NCI-H2227 (cell line): ENCODE measurements at regions not wholly inside any gene's neighbourhood (a gene's known extent, or its start where the extent isn't known, plus 50 kb on each side); places are given as distances from the start of the nearest gene placed in this dataset.

Experiments
- DNase-seq: peaks from one replicate; lab custom pipeline; 2025; ENCODE audit not compliant: unreplicated experiment; lab: John Stamatoyannopoulos, UW

- no peak for DNase-seq
These were observed 192.1 kb upstream of the RGMB start for GRCh38 chr5:98581112-98581997.

GRCh38 chr5:98583586-98583985, 189.9 kb upstream of the RGMB start:
- DNase-seq, result no peak

- DNase-seq, result no peak
These were observed 187.7 kb upstream of the RGMB start for GRCh38 chr5:98585661-98586310.

DNA sequence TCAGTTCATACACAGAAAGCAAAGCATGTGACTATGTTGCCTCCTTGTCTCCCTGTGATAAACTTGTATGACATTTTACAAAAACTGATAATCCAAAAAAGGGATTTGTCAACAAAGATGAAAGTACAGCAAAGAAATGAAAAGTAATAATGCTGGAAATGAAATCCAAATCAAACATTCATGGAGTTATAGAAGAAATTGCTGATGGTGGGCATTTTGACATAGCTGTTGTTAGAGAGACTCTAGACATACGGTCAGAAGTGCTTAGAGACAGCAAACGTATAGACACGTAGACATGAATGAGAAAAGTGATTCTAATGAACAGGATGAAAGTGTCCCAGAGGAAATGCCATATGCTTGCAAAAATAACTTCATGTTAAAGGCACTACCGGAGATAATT, 186.9 kb upstream of the RGMB start:
- no peak for DNase-seq

- DNase-seq, result no peak
These were observed 186.3 kb upstream of the RGMB start for GRCh38 chr5:98587166-98587565.

GRCh38 chr5:98588215-98588614, 185.2 kb upstream of the RGMB start:
- no peak for DNase-seq

DNA sequence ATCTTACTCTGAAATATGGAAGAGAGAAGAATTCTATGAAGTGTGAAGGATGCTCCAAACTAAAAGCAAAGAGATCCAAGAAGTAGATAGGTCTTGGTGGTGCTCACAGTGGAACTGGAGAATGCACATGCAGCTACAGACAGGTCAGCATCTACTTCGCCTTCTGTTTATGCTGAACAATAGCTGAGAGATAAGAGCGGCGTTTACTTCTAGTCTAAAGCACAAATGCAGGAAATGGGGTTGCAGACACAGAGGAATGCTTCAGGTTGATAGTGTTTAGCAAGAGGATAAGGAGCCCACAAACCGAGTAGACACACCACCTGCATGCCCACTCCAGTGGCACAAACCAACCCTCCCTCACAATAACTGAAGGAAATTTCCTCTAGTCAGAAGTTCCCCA, 180.0 kb upstream of the RGMB start:
- DNase-seq, result no peak

DNA sequence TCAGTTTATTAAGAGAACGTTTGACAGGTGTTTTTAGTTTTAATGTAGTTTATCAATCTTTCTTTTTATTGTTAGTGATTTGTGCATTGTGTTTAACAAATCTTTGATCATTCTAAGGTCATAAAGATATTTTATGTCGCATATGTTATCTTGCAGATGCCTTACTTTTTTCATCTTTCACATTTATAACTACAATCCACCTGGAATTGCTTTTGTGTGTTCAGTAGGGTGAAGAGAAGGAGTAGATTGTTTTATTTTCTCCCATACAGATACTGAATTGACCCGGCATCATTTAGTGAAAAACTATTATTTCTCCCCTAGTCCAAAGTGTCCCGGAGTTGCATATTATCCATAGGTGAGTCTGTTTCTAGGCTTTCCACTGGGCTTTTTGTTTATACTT, 179.4 kb upstream of the RGMB start:
- DNase-seq, result no peak

DNA sequence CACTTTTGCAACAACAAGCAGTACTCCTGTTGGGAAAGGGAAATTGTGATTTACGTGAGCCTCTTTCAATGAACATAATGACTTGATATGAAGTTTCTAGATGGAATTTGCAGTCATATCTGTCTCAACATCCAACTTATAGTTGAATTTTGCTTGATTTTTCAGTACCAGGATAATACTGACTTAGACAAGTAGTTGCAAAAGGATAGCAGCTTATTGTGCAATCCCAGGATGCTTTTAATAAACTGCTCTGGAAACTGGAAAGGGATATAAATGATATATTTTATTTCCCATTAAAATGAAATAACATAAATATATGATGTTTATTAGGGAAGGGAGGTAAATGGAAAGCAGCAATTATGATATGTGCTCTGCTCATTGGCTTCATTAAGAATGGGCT, 174.4 kb upstream of the RGMB start:
- no peak for DNase-seq

DNA sequence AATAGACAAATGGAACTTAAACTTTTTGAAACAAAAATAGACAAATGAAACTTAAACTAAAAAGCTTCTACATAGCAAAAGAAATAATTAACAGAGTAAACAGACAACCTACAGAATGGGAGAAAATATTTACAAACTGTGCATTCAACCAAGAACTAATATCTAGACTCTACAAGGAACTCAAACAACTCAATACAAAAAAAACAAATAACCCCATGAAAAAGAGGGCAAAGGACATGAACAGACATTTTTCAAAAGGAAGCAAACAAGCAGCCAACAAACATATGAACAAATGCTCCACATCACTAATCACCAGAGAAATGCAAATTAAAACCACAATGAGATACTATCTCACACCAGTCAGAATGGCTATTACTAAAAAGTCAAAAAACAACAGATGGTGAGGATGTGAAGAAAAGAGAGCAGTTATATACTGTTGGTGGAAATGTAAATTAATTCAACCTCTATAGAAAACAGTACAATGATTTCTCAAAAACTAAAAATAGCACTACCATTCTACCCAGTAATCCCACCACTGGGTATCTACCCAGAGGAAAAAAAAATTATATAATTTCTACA, 170.8 kb upstream of the RGMB start:
- DNase-seq, result no peak

DNA sequence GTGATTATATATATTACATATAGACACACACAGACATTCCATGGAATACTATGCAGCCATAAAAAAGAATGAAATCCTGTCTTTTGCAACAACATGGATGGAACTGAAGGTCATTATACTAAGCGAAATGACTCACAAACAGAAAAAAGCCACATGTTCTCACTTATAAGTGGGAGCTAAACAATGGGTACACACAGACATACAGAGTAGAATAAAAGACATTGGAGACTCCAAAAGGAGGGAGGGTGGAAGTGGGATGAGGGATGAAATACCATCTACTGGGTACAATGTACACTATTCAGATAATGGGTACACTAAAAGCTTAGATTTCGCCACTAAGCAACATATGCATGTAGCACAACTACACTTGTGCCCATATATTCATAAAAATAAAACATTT, 170.0 kb upstream of the RGMB start:
- no peak for DNase-seq

DNA sequence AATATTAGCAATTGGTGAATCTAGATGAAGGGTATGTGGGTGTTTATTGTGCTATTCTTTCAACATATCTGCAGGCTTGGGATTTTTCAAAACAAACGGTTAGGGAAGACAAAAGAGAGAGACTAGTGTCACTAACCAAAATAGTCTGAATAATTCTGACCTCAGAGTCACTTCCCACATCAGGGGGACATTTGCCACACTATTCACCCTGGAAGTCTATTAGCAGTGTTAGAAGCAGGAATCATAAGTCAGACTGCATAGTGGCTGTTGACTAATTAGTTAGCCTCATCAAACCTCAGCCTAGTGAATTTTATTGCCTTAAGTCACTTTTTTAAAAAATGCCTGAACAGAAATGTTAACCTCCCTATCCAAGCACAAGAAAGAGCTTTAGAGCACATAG, 169.2 kb upstream of the RGMB start:
- DNase-seq, result no peak

GRCh38 chr5:98604721-98605425, 168.6 kb upstream of the RGMB start:
- no peak for DNase-seq

DNA sequence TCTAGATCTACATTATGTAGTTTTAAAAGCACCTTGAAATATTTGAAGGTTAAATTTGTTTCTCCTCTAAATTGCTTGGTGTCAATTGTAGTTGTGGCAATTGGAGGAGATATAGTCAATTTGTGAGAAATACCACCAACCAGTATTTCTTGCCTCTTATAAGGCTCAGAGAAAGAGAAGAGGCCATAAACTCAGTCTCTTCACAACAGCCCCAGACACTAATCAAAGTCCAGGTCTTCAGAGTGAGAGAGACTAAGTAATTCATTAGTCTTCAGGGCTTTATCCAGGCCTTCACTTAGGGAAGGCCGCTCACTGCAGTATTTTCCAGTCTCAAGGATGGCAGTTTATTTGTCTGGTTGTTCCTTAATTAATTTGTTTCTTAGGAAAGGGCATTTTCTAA, 168.0 kb upstream of the RGMB start:
- no peak for DNase-seq

DNA sequence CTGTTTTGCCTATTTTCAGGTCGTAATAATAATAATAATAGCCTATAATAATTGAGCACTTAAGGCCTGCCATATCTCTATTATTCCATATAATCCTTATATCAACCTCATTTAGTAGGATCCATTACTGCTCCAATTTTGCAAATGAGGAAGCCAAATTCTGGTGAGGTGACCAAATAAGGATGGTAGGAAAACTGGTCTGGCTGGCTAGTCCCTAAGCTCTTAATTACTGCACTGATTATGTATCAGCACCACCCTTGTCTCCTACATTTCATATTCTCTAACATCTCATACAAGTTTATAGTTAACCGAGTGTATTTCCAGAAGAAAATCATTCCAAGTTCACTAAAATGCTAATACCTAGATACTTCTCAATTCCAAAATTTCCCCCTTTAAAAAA, 166.5 kb upstream of the RGMB start:
- no peak for DNase-seq

DNA sequence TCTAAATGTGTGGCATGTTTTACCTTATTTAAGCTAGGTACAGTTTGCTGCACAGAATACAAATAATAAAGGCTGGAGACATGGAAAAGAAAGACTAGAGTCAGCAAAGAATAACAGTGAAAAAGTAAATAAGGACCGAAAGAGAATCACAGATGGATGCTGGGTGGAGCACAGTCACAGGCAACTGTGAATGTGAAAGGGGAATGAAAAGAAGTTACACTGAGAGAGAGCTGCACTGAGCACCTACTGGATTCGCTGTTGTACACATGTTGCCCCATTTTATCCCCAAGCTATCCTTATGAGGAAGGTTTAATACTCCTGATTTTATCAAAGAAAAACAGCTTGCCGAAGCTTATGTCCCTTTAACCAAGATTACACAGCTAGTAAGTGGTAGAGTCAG, 165.4 kb upstream of the RGMB start:
- no peak for DNase-seq

GRCh38 chr5:98614341-98614740, 159.1 kb upstream of the RGMB start:
- DNase-seq, result no peak

GRCh38 chr5:98621821-98622220, 151.6 kb upstream of the RGMB start:
- no peak for DNase-seq

GRCh38 chr5:98624145-98624880, 149.2 kb upstream of the RGMB start:
- DNase-seq, result no peak

- no peak for DNase-seq
These were observed 146.3 kb upstream of the RGMB start for GRCh38 chr5:98627121-98627520.

DNA sequence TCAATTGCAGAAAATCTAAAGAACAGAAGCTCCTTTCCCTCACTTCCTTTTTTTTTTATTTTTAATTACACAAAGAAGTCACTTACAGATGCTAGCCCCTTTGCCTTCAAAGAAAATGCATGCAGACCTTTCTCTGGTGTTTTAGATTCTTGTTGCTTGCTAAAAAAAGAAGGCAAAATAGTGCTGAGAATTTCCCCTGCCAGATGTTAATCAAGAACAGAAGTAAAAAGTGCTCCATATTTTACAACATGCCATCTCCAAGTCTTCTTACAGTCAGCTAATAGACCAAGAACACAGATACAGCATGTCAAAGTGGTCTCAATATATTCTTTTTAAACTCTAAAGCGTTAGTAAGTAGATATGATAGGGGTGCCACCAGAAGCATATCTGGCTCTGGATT, 142.8 kb upstream of the RGMB start:
- DNase-seq, result no peak
